Tibial nerve (tissue), 4 donors: ENCODE measurements at regions not wholly inside any gene's neighbourhood (a gene's known extent, or its start where the extent isn't known, plus 50 kb on each side); places are given as distances from the start of the nearest gene placed in this dataset.

Source experiments
- EP300 ChIP-seq, 2 donors: sonication (generic); formaldehyde crosslinking; IDR thresholded peaks; one replicate each; pipeline ENCODE4 v1.6.1; 2017; ENCODE audit warnings: antibody characterized with exemption in 2 of 2, mild to moderate bottlenecking in 1 of 2
- POLR2A ChIP-seq, 2 donors: fragments of 450-650 bp; IDR thresholded peaks; one replicate each; pipeline ENCODE4 v1.6.1; 2017; ENCODE audit warnings: antibody characterized with exemption in 2 of 2, mild to moderate bottlenecking in 2 of 2, moderate library complexity in 2 of 2
- TF ChIP-seq, protein P1 (sequence below), 5 experiments: fragments of 200-600 bp in 3 of 5; fragments of 450-650 bp in 2 of 5; sonication (generic) in 3 of 5; IDR thresholded peaks; one replicate each; pipeline ENCODE4 v1.5.1; 2016 to 2019; ENCODE audit warnings: antibody characterized with exemption in 5 of 5, mild to moderate bottlenecking in 3 of 5, moderate library complexity in 2 of 5

- TF ChIP-seq, protein P1, sequence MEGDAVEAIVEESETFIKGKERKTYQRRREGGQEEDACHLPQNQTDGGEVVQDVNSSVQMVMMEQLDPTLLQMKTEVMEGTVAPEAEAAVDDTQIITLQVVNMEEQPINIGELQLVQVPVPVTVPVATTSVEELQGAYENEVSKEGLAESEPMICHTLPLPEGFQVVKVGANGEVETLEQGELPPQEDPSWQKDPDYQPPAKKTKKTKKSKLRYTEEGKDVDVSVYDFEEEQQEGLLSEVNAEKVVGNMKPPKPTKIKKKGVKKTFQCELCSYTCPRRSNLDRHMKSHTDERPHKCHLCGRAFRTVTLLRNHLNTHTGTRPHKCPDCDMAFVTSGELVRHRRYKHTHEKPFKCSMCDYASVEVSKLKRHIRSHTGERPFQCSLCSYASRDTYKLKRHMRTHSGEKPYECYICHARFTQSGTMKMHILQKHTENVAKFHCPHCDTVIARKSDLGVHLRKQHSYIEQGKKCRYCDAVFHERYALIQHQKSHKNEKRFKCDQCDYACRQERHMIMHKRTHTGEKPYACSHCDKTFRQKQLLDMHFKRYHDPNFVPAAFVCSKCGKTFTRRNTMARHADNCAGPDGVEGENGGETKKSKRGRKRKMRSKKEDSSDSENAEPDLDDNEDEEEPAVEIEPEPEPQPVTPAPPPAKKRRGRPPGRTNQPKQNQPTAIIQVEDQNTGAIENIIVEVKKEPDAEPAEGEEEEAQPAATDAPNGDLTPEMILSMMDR (IDR thresholded peaks at IDR 0.05): peak in 1 of 5 experiments; percentile 24
- TF ChIP-seq POLR2A (IDR thresholded peaks at IDR 0.05) (no peak), EP300 (IDR thresholded peaks at IDR 0.05) (no peak)
These were observed 243.4 kb upstream of the PELI2 start for GRCh38 chr14:55874785-55875184.
